ENCODE measurements at regions not wholly inside any gene's neighbourhood (a gene's known extent, or its start where the extent isn't known, plus 50 kb on each side); places are given as distances from the start of the nearest gene placed in this dataset.

- H3K4me3 ChIP-seq, result no peak overlapping the region
- TF ChIP-seq CTCF (IDR thresholded peaks at IDR 0.05), result no peak
- no peaks in the 10 kb centered on the region for H3K4me1 ChIP-seq (ENCODE audit: control insufficient read depth in 1 of 2, low read depth in 2 of 2)
- H3K27me3 ChIP-seq (replicated peaks; ENCODE audit: insufficient read depth), result no peaks in the 10 kb centered on the region
- no peak for ATAC-seq (ENCODE audit: insufficient number of reproducible peaks, low FRiP score, low read depth)
- no peak overlapping the region for H3K27ac ChIP-seq
- no peaks in the 10 kb centered on the region for H3K9me3 ChIP-seq
- no peaks in the 10 kb centered on the region for H3K36me3 ChIP-seq
- DNase-seq (ENCODE audit: low spot score), result no peak
These were observed 58.6 kb upstream of the SHISA6 start for GRCh38 chr17:11182430-11182829.

- no peaks in the 10 kb centered on the region for H3K27me3 ChIP-seq (replicated peaks; ENCODE audit: insufficient read depth)
- H3K4me1 ChIP-seq (ENCODE audit: control insufficient read depth in 1 of 2, low read depth in 2 of 2), result no peaks in the 10 kb centered on the region
- H3K27ac ChIP-seq, result no peak overlapping the region
- H3K36me3 ChIP-seq, result no peaks in the 10 kb centered on the region
- TF ChIP-seq CTCF (IDR thresholded peaks at IDR 0.05), result no peak
- DNase-seq (ENCODE audit: low spot score) (no peak), ATAC-seq (ENCODE audit: insufficient number of reproducible peaks, low FRiP score, low read depth) (no peak)
- H3K4me3 ChIP-seq, result no peak overlapping the region
- H3K9me3 ChIP-seq, result no peaks in the 10 kb centered on the region
These were observed 62.4 kb upstream of the SHISA6 start for GRCh38 chr17:11178581-11178980.

GRCh38 chr17:11177340-11177739 is 63.7 kb upstream of the SHISA6 start:
- Histone ChIP-seq H3K27ac (no peak overlapping the region), H3K27me3 (replicated peaks; ENCODE audit: insufficient read depth) (no peaks in the 10 kb centered on the region), H3K4me3 (no peak overlapping the region), H3K4me1 (ENCODE audit: control insufficient read depth in 1 of 2, low read depth in 2 of 2) (no peaks in the 10 kb centered on the region), H3K36me3 (no peaks in the 10 kb centered on the region), H3K9me3 (no peaks in the 10 kb centered on the region)
- DNase-seq (ENCODE audit: low spot score) (no peak), ATAC-seq (ENCODE audit: insufficient number of reproducible peaks, low FRiP score, low read depth) (no peak)
- no peak for TF ChIP-seq CTCF (IDR thresholded peaks at IDR 0.05)

GRCh38 chr17:11176549-11176948 is 64.5 kb upstream of the SHISA6 start:
- no peaks in the 10 kb centered on the region for H3K9me3 ChIP-seq
- no peaks in the 10 kb centered on the region for H3K36me3 ChIP-seq
- DNase-seq (ENCODE audit: low spot score), result no peak
- H3K27me3 ChIP-seq (replicated peaks; ENCODE audit: insufficient read depth), result no peaks in the 10 kb centered on the region
- no peak for ATAC-seq (ENCODE audit: insufficient number of reproducible peaks, low FRiP score, low read depth)
- no peak overlapping the region for H3K4me3 ChIP-seq
- no peak overlapping the region for H3K27ac ChIP-seq
- H3K4me1 ChIP-seq (ENCODE audit: control insufficient read depth in 1 of 2, low read depth in 2 of 2), result no peaks in the 10 kb centered on the region
- TF ChIP-seq CTCF (IDR thresholded peaks at IDR 0.05), result no peak

- Histone ChIP-seq H3K36me3 (no peaks in the 10 kb centered on the region), H3K27me3 (replicated peaks; ENCODE audit: insufficient read depth) (no peaks in the 10 kb centered on the region), H3K9me3 (peaks cover 5% of the 10 kb centered on the region), H3K4me3 (no peak overlapping the region), H3K27ac (no peak overlapping the region), H3K4me1 (ENCODE audit: control insufficient read depth in 1 of 2, low read depth in 2 of 2) (no peaks in the 10 kb centered on the region)
- DNase-seq (ENCODE audit: low spot score) (no peak), ATAC-seq (ENCODE audit: insufficient number of reproducible peaks, low FRiP score, low read depth) (no peak)
- TF ChIP-seq CTCF (IDR thresholded peaks at IDR 0.05), result no peak
These were observed 70.1 kb upstream of the SHISA6 start for GRCh38 chr17:11170881-11171280.
